HL-60 (cell line): ENCODE measurements at regions not wholly inside any gene's neighbourhood (a gene's known extent, or its start where the extent isn't known, plus 50 kb on each side); places are given as distances from the start of the nearest gene placed in this dataset.

Source experiments
- DNase-seq, 2 experiments: peaks; one replicate each; pipeline ENCODE4 v3.0.0-alpha.2; 2010 to 2020; ENCODE audit warnings: low read depth in 1 of 2, low spot score in 1 of 2
- H3K27ac ChIP-seq: fragments of 250-450 bp; sonication (Bioruptor Pico); replicated peaks from 2 replicates; pipeline ENCODE4 v1.5.1; 2020; ENCODE audit warnings: mild to moderate bottlenecking, moderate library complexity
- H3K27me3 ChIP-seq: fragments of 250-450 bp; sonication (Bioruptor Pico); 2 replicates; pipeline ENCODE4 v1.5.1; 2021; ENCODE audit warnings: mild to moderate bottlenecking, moderate library complexity; ENCODE audit not compliant: insufficient read depth, poor library complexity, severe bottlenecking
- H3K4me3 ChIP-seq: replicated peaks from 2 replicates; pipeline ENCODE4 v1.5.1; 2011; ENCODE audit warnings: mild to moderate bottlenecking, control low read depth, low read length; ENCODE audit not compliant: insufficient read depth
- CTCF ChIP-seq: IDR thresholded peaks from one replicate; pipeline ENCODE4 v1.5.1; 2011; ENCODE audit warnings: low read length, control low read depth, inconsistent platforms; ENCODE audit not compliant: insufficient read depth
- GABPA ChIP-seq: IDR thresholded peaks from 2 replicates; pipeline ENCODE4 v1.6.1; 2012; ENCODE audit warnings: low read depth
- POLR2AphosphoS5 ChIP-seq: IDR thresholded peaks from 2 replicates; pipeline ENCODE4 v1.6.1; 2012; ENCODE audit warnings: low read depth
- SPI1 ChIP-seq: IDR thresholded peaks from 2 replicates; pipeline ENCODE4 v1.6.1; 2012; ENCODE audit warnings: low read depth, mild to moderate bottlenecking, borderline replicate concordance
- TF ChIP-seq, protein P1 (sequence below): IDR thresholded peaks from 2 replicates; pipeline ENCODE4 v1.6.1; 2012; ENCODE audit warnings: low read depth; ENCODE audit not compliant: insufficient replicate concordance

- DNase-seq = no peak
- TF ChIP-seq CTCF = no peak
- TF ChIP-seq, protein P1, sequence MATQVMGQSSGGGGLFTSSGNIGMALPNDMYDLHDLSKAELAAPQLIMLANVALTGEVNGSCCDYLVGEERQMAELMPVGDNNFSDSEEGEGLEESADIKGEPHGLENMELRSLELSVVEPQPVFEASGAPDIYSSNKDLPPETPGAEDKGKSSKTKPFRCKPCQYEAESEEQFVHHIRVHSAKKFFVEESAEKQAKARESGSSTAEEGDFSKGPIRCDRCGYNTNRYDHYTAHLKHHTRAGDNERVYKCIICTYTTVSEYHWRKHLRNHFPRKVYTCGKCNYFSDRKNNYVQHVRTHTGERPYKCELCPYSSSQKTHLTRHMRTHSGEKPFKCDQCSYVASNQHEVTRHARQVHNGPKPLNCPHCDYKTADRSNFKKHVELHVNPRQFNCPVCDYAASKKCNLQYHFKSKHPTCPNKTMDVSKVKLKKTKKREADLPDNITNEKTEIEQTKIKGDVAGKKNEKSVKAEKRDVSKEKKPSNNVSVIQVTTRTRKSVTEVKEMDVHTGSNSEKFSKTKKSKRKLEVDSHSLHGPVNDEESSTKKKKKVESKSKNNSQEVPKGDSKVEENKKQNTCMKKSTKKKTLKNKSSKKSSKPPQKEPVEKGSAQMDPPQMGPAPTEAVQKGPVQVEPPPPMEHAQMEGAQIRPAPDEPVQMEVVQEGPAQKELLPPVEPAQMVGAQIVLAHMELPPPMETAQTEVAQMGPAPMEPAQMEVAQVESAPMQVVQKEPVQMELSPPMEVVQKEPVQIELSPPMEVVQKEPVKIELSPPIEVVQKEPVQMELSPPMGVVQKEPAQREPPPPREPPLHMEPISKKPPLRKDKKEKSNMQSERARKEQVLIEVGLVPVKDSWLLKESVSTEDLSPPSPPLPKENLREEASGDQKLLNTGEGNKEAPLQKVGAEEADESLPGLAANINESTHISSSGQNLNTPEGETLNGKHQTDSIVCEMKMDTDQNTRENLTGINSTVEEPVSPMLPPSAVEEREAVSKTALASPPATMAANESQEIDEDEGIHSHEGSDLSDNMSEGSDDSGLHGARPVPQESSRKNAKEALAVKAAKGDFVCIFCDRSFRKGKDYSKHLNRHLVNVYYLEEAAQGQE = no peak
- TF ChIP-seq GABPA = no peak
- TF ChIP-seq SPI1 = no peak
- TF ChIP-seq POLR2AphosphoS5 = no peak
- no peak overlapping the region for H3K27ac ChIP-seq
- H3K4me3 ChIP-seq = no peak overlapping the region
- no peaks in the 10 kb centered on the region for H3K27me3 ChIP-seq
These were observed 301.1 kb upstream of the AJAP1 start for GRCh38 chr1:4353090-4353856.

- Histone ChIP-seq H3K27me3 (no peaks in the 10 kb centered on the region), H3K27ac (no peak overlapping the region), H3K4me3 (no peak overlapping the region)
- DNase-seq = no peak
- TF ChIP-seq, protein P1 = no peak
- no peak for TF ChIP-seq CTCF
- no peak for TF ChIP-seq POLR2AphosphoS5
- no peak for TF ChIP-seq GABPA
These were observed 298.6 kb upstream of the AJAP1 start for GRCh38 chr1:4355839-4356238.

- Histone ChIP-seq H3K4me3 (no peak overlapping the region), H3K27ac (no peak overlapping the region), H3K27me3 (no peaks in the 10 kb centered on the region)
- DNase-seq = no peak
- TF ChIP-seq, protein P1 = no peak
- TF ChIP-seq POLR2AphosphoS5 (no peak), CTCF (no peak), GABPA (no peak), SPI1 (no peak)
These were observed 291.9 kb upstream of the AJAP1 start for GRCh38 chr1:4362314-4363044.
